ENCODE measurements at regions not wholly inside any gene's neighbourhood (a gene's known extent, or its start where the extent isn't known, plus 50 kb on each side); places are given as distances from the start of the nearest gene placed in this dataset.

DNA sequence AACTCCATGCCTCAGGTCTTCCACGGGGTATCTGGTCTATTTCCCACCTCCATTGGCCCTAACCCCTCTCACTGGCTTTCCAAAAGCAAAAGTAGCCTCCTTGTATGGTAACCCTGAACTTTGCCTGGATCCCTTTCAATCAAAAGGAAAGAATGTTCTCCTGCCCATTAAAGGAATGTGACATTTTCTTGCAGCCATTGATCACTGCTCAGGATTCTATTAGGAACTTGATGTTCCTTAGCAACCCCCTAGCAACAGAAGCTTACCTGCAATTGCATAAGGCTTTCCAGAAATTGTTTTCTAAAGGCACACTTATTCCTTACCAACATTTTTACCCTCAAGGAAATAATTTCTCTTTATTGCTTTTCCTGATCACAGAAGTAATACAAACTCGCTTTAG, 91.4 kb upstream of the AGAP1 start:
- TF ChIP-seq, protein P1, sequence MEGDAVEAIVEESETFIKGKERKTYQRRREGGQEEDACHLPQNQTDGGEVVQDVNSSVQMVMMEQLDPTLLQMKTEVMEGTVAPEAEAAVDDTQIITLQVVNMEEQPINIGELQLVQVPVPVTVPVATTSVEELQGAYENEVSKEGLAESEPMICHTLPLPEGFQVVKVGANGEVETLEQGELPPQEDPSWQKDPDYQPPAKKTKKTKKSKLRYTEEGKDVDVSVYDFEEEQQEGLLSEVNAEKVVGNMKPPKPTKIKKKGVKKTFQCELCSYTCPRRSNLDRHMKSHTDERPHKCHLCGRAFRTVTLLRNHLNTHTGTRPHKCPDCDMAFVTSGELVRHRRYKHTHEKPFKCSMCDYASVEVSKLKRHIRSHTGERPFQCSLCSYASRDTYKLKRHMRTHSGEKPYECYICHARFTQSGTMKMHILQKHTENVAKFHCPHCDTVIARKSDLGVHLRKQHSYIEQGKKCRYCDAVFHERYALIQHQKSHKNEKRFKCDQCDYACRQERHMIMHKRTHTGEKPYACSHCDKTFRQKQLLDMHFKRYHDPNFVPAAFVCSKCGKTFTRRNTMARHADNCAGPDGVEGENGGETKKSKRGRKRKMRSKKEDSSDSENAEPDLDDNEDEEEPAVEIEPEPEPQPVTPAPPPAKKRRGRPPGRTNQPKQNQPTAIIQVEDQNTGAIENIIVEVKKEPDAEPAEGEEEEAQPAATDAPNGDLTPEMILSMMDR (IDR thresholded peaks at IDR 0.05), result no peak
- TF ChIP-seq POLR2A (IDR thresholded peaks at IDR 0.05) (no peak), POLR2AphosphoS5 (IDR thresholded peaks at IDR 0.05) (no peak)

All from breast epithelium (tissue), 3 donors.